Keratinocyte (primary cell): ENCODE measurements at regions not wholly inside any gene's neighbourhood (a gene's known extent, or its start where the extent isn't known, plus 50 kb on each side); places are given as distances from the start of the nearest gene placed in this dataset.

Source experiments
- DNase-seq: peaks from one replicate; pipeline ENCODE4 v3.0.0-alpha.2; 2011; ENCODE audit warnings: low read depth, missing footprints, low spot score
- FAIRE-seq: peaks from 2 replicates; lab custom pipeline; 2011; peaks lifted over from hg19 to GRCh38; lab: Jason Lieb, UNC
- H2AFZ ChIP-seq: 2 replicates; pipeline ENCODE4 v1.6.0; 2012; ENCODE audit warnings: low read length, control low read depth, inconsistent platforms; ENCODE audit not compliant: control insufficient read depth
- H3K27ac ChIP-seq: 2 replicates; pipeline ENCODE4 v1.5.1; 2011; ENCODE audit warnings: low read length; ENCODE audit not compliant: control insufficient read depth, insufficient read depth
- H3K27me3 ChIP-seq: 3 replicates; pipeline ENCODE4 v1.6.0; 2011; ENCODE audit warnings: low read length; ENCODE audit not compliant: control insufficient read depth, insufficient read depth; ENCODE audit errors: extremely low read depth
- H3K36me3 ChIP-seq, 2 experiments: 2 replicates in 1 of 2; 3 replicates in 1 of 2; pipeline ENCODE4 v1.5.1; 2011; ENCODE audit warnings: low read length in 2 of 2, mild to moderate bottlenecking in 1 of 2; ENCODE audit not compliant: control insufficient read depth in 2 of 2, insufficient read depth in 2 of 2; ENCODE audit errors: extremely low read depth in 1 of 2
- H3K4me1 ChIP-seq: 3 replicates; pipeline ENCODE4 v1.5.1; 2011; ENCODE audit warnings: low read length; ENCODE audit not compliant: control insufficient read depth, insufficient read depth; ENCODE audit errors: extremely low read depth
- H3K4me2 ChIP-seq: 3 replicates; pipeline ENCODE4 v1.6.0; 2011; ENCODE audit warnings: low read depth, low read length; ENCODE audit not compliant: control insufficient read depth, insufficient read depth; ENCODE audit errors: extremely low read depth
- H3K4me3 ChIP-seq, 3 experiments: fragments of 200-600 bp in 1 of 3; sonication (generic) in 1 of 3; 2 replicates in 2 of 3; 3 replicates in 1 of 3; pipeline ENCODE4 v1.5.1; 2011 to 2016; ENCODE audit warnings: low read length in 3 of 3, mild to moderate bottlenecking in 3 of 3, control low read depth in 2 of 3, inconsistent platforms in 1 of 3, low read depth in 1 of 3, mixed read lengths in 1 of 3, mixed run types in 1 of 3, moderate library complexity in 1 of 3; ENCODE audit not compliant: control insufficient read depth in 2 of 3, insufficient read depth in 2 of 3; ENCODE audit errors: extremely low read depth in 1 of 3
- H3K79me2 ChIP-seq: 2 replicates; pipeline ENCODE4 v1.6.0; 2012; ENCODE audit warnings: low read length; ENCODE audit not compliant: control insufficient read depth, insufficient read depth
- H3K9ac ChIP-seq: 3 replicates; pipeline ENCODE4 v1.6.0; 2011; ENCODE audit warnings: low read length; ENCODE audit not compliant: control insufficient read depth, insufficient read depth; ENCODE audit errors: extremely low read depth
- H3K9me1 ChIP-seq: 3 replicates; pipeline ENCODE4 v1.6.0; 2011; ENCODE audit warnings: low read length; ENCODE audit not compliant: control insufficient read depth, insufficient read depth; ENCODE audit errors: extremely low read depth
- H3K9me3 ChIP-seq: 2 replicates; pipeline ENCODE4 v1.5.1; 2012; ENCODE audit warnings: low read depth, low read length; ENCODE audit not compliant: control insufficient read depth
- H4K20me1 ChIP-seq: 3 replicates; pipeline ENCODE4 v1.6.0; 2011; ENCODE audit warnings: low read length; ENCODE audit not compliant: control insufficient read depth, insufficient read depth; ENCODE audit errors: extremely low read depth
- CTCF ChIP-seq, 3 experiments: IDR thresholded peaks in 1 of 3; conservative IDR thresholded peaks in 1 of 3; optimal IDR thresholded peaks in 1 of 3; 2 replicates in 2 of 3; 3 replicates in 1 of 3; pipeline versions ENCODE3 to v1.5.1; 2011; ENCODE audit warnings: low read length in 3 of 3, mild to moderate bottlenecking in 3 of 3, moderate library complexity in 2 of 3, control low read depth in 1 of 3, inconsistent platforms in 1 of 3; ENCODE audit not compliant: insufficient read depth in 2 of 3; ENCODE audit errors: extremely low read depth in 1 of 3
- EZH2 ChIP-seq: IDR thresholded peaks from one replicate; pipeline ENCODE4 v1.6.1; 2012; ENCODE audit warnings: inconsistent platforms, mild to moderate bottlenecking, low read length, moderate library complexity
- dilution Hi-C: fragments of 300-500 bp; cut with MboI; formaldehyde crosslinking; loops from one replicate; pipeline ENCODE4 v1.7.0; 2020; ENCODE audit warnings: low sequenced_read_pairs; ENCODE audit not compliant: extremely low pct_ligation_motif_present

GRCh38 chr2:61617610-61618009, 79.5 kb upstream of the XPO1 start:
- Histone ChIP-seq H3K27ac (no peak overlapping the region), H2AFZ (no peak overlapping the region), H3K4me3 (no peak overlapping the region), H3K9me1 (no peaks in the 10 kb centered on the region), H3K79me2 (no peaks in the 10 kb centered on the region), H3K4me2 (no peak overlapping the region), H4K20me1 (no peaks in the 10 kb centered on the region), H3K27me3 (no peaks in the 10 kb centered on the region), H3K4me1 (no peaks in the 10 kb centered on the region), H3K36me3 (no peaks in the 10 kb centered on the region), H3K9ac (no peak overlapping the region), H3K9me3 (no peaks in the 10 kb centered on the region)
- dilution Hi-C loops, result no loop called here
- DNase-seq (no peak), FAIRE-seq (no peak)
- TF ChIP-seq EZH2 (no peak), CTCF (optimal IDR thresholded peaks at IDR 0.05 in 1 of 3, IDR thresholded peaks at IDR 0.05 in 1 of 3, conservative IDR thresholded peaks at IDR 0.05 in 1 of 3; ENCODE audit: extremely low read depth in 1 of 3, insufficient read depth in 2 of 3, low read length in 3 of 3) (no peak)

GRCh38 chr2:61605245-61605644, 67.1 kb upstream of the XPO1 start:
- Histone ChIP-seq H3K9me1 (no peaks in the 10 kb centered on the region), H3K9ac (no peak overlapping the region), H3K4me3 (no peak overlapping the region), H3K79me2 (no peaks in the 10 kb centered on the region), H3K9me3 (no peaks in the 10 kb centered on the region), H3K27me3 (no peaks in the 10 kb centered on the region), H3K36me3 (no peaks in the 10 kb centered on the region), H2AFZ (no peak overlapping the region), H3K27ac (no peak overlapping the region), H3K4me2 (no peak overlapping the region), H4K20me1 (no peaks in the 10 kb centered on the region), H3K4me1 (no peaks in the 10 kb centered on the region)
- DNase-seq (no peak), FAIRE-seq (no peak)
- dilution Hi-C loops, result no loop called here
- TF ChIP-seq CTCF (optimal IDR thresholded peaks at IDR 0.05 in 1 of 3, IDR thresholded peaks at IDR 0.05 in 1 of 3, conservative IDR thresholded peaks at IDR 0.05 in 1 of 3; ENCODE audit: extremely low read depth in 1 of 3, insufficient read depth in 2 of 3, low read length in 3 of 3) (no peak), EZH2 (no peak)
